ENCODE measurements at regions not wholly inside any gene's neighbourhood (a gene's known extent, or its start where the extent isn't known, plus 50 kb on each side); places are given as distances from the start of the nearest gene placed in this dataset.

DNA sequence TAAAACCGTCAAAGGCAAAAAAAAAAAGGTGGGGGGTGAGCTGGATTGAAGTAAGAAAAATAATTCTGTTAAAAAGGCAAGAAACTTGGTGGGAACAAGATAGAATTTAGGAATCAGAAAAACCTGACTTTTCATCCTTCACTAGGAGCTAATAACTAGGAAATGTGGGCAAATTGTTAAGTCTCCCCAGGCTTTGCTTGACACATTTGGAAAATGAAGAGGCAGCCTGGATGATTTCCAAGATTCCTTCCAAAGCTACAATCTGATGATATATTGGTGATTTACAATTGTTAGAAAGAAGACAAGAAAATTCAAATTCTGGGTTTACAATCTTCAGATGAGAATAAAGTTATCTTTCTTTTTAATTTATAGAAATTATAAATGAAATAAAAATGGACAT is 1062.5 kb downstream of the ADGRL3 start:
- no peak for DNase-seq (ENCODE audit: insufficient read length, low spot score)
- no peak for FAIRE-seq
- TF ChIP-seq PAX5 (IDR thresholded peaks at IDR 0.05; ENCODE audit: insufficient read depth, low read length, severe bottlenecking), result no peak

DNA sequence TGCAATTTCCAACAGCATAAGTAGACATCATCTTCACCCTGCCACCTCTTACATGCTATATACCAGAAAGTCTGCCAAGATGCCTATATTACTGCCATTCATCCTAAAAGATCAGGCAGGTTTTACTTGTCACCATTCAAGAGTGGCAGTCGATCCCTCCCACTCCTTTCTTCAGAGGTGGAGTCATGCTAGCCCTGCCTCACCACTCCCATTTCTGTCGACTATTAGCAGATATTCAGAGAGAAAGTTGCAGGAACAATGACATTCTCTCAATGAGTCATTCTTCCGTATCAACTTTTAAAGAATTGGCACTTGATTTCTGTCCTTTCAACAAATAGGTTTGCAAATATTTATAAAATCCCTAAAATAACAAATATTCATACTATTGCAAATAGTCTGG is 1060.1 kb downstream of the ADGRL3 start:
- DNase-seq (ENCODE audit: insufficient read length, low spot score) (no peak), FAIRE-seq (no peak)
- TF ChIP-seq POLR2AphosphoS5 (IDR thresholded peaks at IDR 0.05; ENCODE audit: low read depth, low read length), result no peak
- TF ChIP-seq TAF1 (IDR thresholded peaks at IDR 0.05; ENCODE audit: low read depth, low read length), result no peak
- TF ChIP-seq SPI1 (IDR thresholded peaks at IDR 0.05; ENCODE audit: low read depth, low read length), result no peak
- TF ChIP-seq PAX5 (IDR thresholded peaks at IDR 0.05; ENCODE audit: insufficient read depth, low read length, severe bottlenecking), result no peak
- TF ChIP-seq POLR2A (IDR thresholded peaks at IDR 0.05; ENCODE audit: low read depth, low read length), result no peak

DNA sequence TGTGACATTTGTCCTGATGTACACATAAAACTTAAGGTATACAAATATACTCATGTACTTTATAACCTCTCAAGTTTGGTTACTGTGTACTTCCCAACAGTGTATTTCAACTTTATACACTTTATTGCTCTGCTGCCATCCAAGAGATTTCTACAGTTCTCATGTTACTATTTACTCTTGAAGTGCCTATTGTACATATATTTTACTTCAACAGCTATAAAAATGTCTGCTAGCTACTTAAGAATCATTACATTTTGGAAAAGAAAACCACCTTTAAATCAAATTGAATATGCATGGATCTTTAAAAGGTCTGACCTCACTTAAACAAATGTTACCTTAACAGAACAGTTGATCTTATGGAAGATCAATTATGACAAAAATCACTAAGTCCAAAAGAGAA is 1056.4 kb downstream of the ADGRL3 start:
- FAIRE-seq (no peak), DNase-seq (ENCODE audit: insufficient read length, low spot score) (no peak)
- TF ChIP-seq PAX5 (IDR thresholded peaks at IDR 0.05; ENCODE audit: insufficient read depth, low read length, severe bottlenecking) (no peak), SPI1 (IDR thresholded peaks at IDR 0.05; ENCODE audit: low read depth, low read length) (no peak), POLR2AphosphoS5 (IDR thresholded peaks at IDR 0.05; ENCODE audit: low read depth, low read length) (no peak), POU2F2 (IDR thresholded peaks at IDR 0.05; ENCODE audit: low read depth, low read length) (no peak), POLR2A (IDR thresholded peaks at IDR 0.05; ENCODE audit: low read depth, low read length) (no peak), TAF1 (IDR thresholded peaks at IDR 0.05; ENCODE audit: low read depth, low read length) (no peak)

DNA sequence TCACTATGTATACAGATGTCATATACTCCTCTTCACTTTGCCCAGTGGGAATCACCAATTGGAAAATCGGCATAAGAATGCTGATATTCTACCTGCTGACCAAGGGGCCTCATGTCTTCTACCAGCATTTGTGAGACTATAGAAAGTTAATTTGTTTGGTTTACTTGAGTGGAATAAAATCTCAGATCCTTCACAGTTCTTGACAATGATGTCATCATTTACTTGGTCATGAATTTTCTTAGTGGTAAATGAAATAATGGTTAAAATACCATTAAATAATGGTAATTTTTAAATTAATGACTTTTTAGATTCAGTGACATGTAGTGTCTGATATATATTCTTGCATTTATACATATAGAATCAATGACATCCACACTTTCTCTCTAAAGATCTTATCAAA is 1052.6 kb downstream of the ADGRL3 start:
- TF ChIP-seq SPI1 (IDR thresholded peaks at IDR 0.05; ENCODE audit: low read depth, low read length), result no peak
- TF ChIP-seq PAX5 (IDR thresholded peaks at IDR 0.05; ENCODE audit: insufficient read depth, low read length, severe bottlenecking), result no peak
- no peak for TF ChIP-seq POLR2A (IDR thresholded peaks at IDR 0.05; ENCODE audit: low read depth, low read length)
- no peak for TF ChIP-seq TAF1 (IDR thresholded peaks at IDR 0.05; ENCODE audit: low read depth, low read length)
- TF ChIP-seq POU2F2 (IDR thresholded peaks at IDR 0.05; ENCODE audit: low read depth, low read length), result no peak
- TF ChIP-seq POLR2AphosphoS5 (IDR thresholded peaks at IDR 0.05; ENCODE audit: low read depth, low read length), result no peak
- FAIRE-seq (no peak), DNase-seq (ENCODE audit: insufficient read length, low spot score) (no peak)

DNA sequence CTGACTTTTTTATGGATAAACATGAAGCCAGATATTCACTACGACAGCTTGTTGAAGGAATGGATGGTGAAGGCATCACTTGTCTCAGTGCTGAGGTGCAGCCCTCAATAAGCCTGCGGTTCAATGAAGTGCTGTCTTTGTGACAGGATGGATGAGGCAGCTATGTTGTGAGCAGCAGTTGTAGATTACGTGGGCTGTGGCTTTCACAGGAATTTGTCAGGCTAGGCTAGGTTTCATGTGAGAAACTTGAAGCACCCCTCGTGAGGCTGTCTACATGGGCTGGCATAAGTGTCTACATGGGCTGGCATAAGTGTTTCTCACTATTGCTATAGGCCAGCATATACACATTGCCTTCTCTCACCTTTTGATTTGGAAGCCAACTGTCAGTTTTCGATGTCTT is 1050.0 kb downstream of the ADGRL3 start:
- TF ChIP-seq TAF1 (IDR thresholded peaks at IDR 0.05; ENCODE audit: low read depth, low read length), result no peak
- DNase-seq (ENCODE audit: insufficient read length, low spot score) (no peak), FAIRE-seq (no peak)

DNA sequence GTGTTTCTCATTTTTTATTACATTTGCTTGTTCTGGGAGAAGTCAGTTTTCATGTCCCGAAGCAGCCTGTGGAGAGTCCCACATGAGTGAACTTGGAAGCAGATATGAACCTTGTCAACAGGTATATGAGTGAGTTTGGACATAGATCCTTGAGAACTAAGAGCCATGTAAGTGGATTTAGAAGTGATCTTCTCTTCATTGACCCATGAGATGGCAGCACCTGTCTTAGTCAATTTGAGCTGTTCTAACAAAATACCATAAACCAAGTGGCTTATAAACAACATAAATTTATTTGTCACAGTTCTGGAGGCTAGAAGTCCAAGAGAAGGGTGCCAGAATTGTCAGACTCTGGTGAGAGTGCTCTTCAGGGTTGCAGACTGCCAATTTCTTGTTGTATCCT is 1043.8 kb downstream of the ADGRL3 start:
- no peak for DNase-seq (ENCODE audit: insufficient read length, low spot score)
- TF ChIP-seq TAF1 (IDR thresholded peaks at IDR 0.05; ENCODE audit: low read depth, low read length) (no peak), POU2F2 (IDR thresholded peaks at IDR 0.05; ENCODE audit: low read depth, low read length) (no peak), PAX5 (IDR thresholded peaks at IDR 0.05; ENCODE audit: insufficient read depth, low read length, severe bottlenecking) (no peak)
- no peak for FAIRE-seq

DNA sequence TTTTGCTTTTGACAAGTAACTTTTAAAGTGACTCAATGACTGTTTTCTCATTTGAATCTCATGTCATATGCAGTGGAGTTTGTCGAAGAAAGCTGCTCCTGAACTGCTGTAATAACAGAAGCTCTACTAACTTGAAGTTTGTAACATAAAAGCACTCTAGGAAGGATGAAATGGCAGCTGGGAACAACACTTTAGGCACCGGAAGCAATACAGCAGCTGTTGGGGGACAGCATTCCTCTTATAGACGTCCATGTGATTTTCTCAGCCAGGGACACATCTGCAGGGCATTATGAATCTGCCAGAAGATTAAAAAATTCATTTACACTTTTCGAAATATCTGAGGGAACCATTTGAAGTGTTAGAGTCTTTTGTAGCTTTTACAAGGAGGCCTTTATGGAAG is 1035.8 kb downstream of the ADGRL3 start:
- no peak for TF ChIP-seq POU2F2 (IDR thresholded peaks at IDR 0.05; ENCODE audit: low read depth, low read length)
- no peak for TF ChIP-seq TAF1 (IDR thresholded peaks at IDR 0.05; ENCODE audit: low read depth, low read length)
- TF ChIP-seq SPI1 (IDR thresholded peaks at IDR 0.05; ENCODE audit: low read depth, low read length), result no peak
- TF ChIP-seq PAX5 (IDR thresholded peaks at IDR 0.05; ENCODE audit: insufficient read depth, low read length, severe bottlenecking), result no peak
- TF ChIP-seq POLR2AphosphoS5 (IDR thresholded peaks at IDR 0.05; ENCODE audit: low read depth, low read length), result no peak
- TF ChIP-seq POLR2A (IDR thresholded peaks at IDR 0.05; ENCODE audit: low read depth, low read length), result no peak
- FAIRE-seq, result no peak
- DNase-seq (ENCODE audit: insufficient read length, low spot score), result no peak

DNA sequence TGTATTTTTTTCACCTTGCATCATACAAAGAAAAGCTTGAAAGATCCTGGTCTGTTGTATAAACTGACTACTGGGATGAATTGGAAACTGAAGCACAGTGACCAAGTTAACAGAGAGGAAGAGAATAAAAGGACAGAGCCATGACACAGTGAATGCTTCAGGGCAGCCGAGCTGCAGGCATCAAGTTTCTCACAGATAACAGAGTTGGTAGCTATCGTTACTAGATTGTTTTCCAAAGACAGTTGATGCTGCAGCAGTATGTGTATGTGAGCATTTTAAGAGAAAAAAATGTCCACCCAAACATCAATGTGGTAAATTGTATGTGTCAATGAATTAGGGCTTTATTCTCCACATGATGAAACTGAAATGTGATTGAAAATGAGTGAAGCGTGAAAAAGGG is 1032.7 kb downstream of the ADGRL3 start:
- DNase-seq (ENCODE audit: insufficient read length, low spot score) (no peak), FAIRE-seq (no peak)
- TF ChIP-seq POU2F2 (IDR thresholded peaks at IDR 0.05; ENCODE audit: low read depth, low read length) (no peak), PAX5 (IDR thresholded peaks at IDR 0.05; ENCODE audit: insufficient read depth, low read length, severe bottlenecking) (no peak), POLR2A (IDR thresholded peaks at IDR 0.05; ENCODE audit: low read depth, low read length) (no peak), TAF1 (IDR thresholded peaks at IDR 0.05; ENCODE audit: low read depth, low read length) (no peak), POLR2AphosphoS5 (IDR thresholded peaks at IDR 0.05; ENCODE audit: low read depth, low read length) (no peak), SPI1 (IDR thresholded peaks at IDR 0.05; ENCODE audit: low read depth, low read length) (no peak)

DNA sequence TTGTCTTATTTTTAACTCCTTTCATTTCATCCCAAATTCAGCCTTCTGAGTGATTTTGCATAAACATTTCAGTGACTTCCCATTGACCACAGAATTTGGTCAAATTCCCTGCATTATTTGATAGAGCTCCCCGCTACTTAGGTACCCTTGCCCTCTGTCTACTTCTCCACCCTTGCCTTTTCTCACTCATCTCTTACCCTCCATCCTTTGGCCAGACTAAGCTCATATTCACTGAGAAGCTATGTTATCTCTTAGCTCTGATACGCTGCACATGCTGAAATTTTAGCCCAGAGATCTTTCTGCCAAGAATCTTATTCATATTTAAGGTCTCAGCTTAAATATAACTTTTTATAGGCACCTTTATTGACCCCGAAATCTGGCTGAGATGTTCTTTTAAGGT is 1031.9 kb downstream of the ADGRL3 start:
- no peak for DNase-seq (ENCODE audit: insufficient read length, low spot score)
- TF ChIP-seq SPI1 (IDR thresholded peaks at IDR 0.05; ENCODE audit: low read depth, low read length), result no peak
- no peak for TF ChIP-seq TAF1 (IDR thresholded peaks at IDR 0.05; ENCODE audit: low read depth, low read length)
- TF ChIP-seq PAX5 (IDR thresholded peaks at IDR 0.05; ENCODE audit: insufficient read depth, low read length, severe bottlenecking), result no peak
- TF ChIP-seq POLR2A (IDR thresholded peaks at IDR 0.05; ENCODE audit: low read depth, low read length), result no peak
- TF ChIP-seq POLR2AphosphoS5 (IDR thresholded peaks at IDR 0.05; ENCODE audit: low read depth, low read length), result no peak
- TF ChIP-seq POU2F2 (IDR thresholded peaks at IDR 0.05; ENCODE audit: low read depth, low read length), result no peak
- FAIRE-seq, result no peak

DNA sequence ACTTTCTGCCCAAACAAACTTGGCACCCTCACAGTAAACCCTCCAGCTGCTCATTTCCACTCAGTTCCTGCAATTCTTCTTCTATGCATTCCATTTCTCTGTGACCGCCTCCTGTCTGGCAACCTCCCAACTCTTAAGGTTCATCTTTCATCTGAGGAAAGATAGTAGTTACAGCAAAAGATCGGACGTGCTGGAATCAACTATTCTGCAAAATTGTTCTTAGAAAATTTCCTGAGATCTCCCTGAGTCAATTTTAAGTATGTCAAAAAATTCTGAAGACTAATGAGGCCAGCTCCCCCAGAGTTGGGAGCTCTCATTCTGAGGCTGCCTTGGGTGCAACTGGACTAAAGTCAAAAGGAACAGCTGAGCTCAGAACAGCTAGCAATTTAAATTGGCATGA is 1026.0 kb downstream of the ADGRL3 start:
- TF ChIP-seq PAX5 (IDR thresholded peaks at IDR 0.05; ENCODE audit: insufficient read depth, low read length, severe bottlenecking) (no peak), TAF1 (IDR thresholded peaks at IDR 0.05; ENCODE audit: low read depth, low read length) (no peak), POU2F2 (IDR thresholded peaks at IDR 0.05; ENCODE audit: low read depth, low read length) (no peak), SPI1 (IDR thresholded peaks at IDR 0.05; ENCODE audit: low read depth, low read length) (no peak), POLR2AphosphoS5 (IDR thresholded peaks at IDR 0.05; ENCODE audit: low read depth, low read length) (no peak), POLR2A (IDR thresholded peaks at IDR 0.05; ENCODE audit: low read depth, low read length) (no peak)
- DNase-seq (ENCODE audit: insufficient read length, low spot score), result no peak
- FAIRE-seq, result no peak

DNA sequence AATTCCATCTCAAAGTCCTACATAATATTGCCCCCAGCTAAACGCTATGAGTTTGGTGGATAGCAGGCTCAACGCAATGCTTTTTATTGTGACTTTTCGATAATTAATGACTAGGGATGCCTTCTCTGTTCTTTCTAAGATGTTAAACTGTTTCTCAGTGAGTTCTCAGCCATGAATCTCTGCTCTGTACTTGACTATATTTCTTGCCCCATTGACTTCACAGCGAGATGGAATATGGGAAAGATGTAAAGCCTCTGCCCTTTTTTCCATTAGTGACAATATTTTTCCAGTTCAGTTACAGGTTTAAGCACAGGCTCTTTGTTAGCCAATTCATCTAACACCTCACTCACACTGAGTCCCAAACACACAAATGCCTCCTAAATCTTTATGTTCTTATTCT is 1022.0 kb downstream of the ADGRL3 start:
- TF ChIP-seq PAX5 (IDR thresholded peaks at IDR 0.05; ENCODE audit: insufficient read depth, low read length, severe bottlenecking) (no peak), POLR2A (IDR thresholded peaks at IDR 0.05; ENCODE audit: low read depth, low read length) (no peak), TAF1 (IDR thresholded peaks at IDR 0.05; ENCODE audit: low read depth, low read length) (no peak)
- DNase-seq (ENCODE audit: insufficient read length, low spot score) (no peak), FAIRE-seq (no peak)
